Stomach (tissue), 4 donors: ENCODE measurements at regions not wholly inside any gene's neighbourhood (a gene's known extent, or its start where the extent isn't known, plus 50 kb on each side); places are given as distances from the start of the nearest gene placed in this dataset.

ENCODE experiments used
- EP300 ChIP-seq: sonication (generic); formaldehyde crosslinking; IDR thresholded peaks from one replicate; pipeline ENCODE4 v1.6.1; 2017; ENCODE audit warnings: antibody characterized with exemption
- POLR2A ChIP-seq, 4 donors: fragments of 450-650 bp; IDR thresholded peaks; one replicate each; pipeline ENCODE4 v1.6.1; 2016; ENCODE audit warnings: antibody characterized with exemption in 4 of 4, control low read depth in 2 of 4, mild to moderate bottlenecking in 1 of 4, moderate library complexity in 1 of 4
- POLR2AphosphoS5 ChIP-seq, 3 donors: sonication (generic); formaldehyde crosslinking; IDR thresholded peaks; one replicate each; pipeline ENCODE4 v1.6.1; 2016; ENCODE audit warnings: antibody characterized with exemption in 3 of 3
- TF ChIP-seq, protein P1 (sequence below), 7 experiments: fragments of 450-650 bp in 4 of 7; fragments of 200-600 bp in 3 of 7; sonication (generic) in 3 of 7; IDR thresholded peaks; one replicate each; pipeline ENCODE4 v1.5.1; 2016 to 2019; ENCODE audit warnings: antibody characterized with exemption in 7 of 7, control low read depth in 2 of 7, mild to moderate bottlenecking in 1 of 7

DNA sequence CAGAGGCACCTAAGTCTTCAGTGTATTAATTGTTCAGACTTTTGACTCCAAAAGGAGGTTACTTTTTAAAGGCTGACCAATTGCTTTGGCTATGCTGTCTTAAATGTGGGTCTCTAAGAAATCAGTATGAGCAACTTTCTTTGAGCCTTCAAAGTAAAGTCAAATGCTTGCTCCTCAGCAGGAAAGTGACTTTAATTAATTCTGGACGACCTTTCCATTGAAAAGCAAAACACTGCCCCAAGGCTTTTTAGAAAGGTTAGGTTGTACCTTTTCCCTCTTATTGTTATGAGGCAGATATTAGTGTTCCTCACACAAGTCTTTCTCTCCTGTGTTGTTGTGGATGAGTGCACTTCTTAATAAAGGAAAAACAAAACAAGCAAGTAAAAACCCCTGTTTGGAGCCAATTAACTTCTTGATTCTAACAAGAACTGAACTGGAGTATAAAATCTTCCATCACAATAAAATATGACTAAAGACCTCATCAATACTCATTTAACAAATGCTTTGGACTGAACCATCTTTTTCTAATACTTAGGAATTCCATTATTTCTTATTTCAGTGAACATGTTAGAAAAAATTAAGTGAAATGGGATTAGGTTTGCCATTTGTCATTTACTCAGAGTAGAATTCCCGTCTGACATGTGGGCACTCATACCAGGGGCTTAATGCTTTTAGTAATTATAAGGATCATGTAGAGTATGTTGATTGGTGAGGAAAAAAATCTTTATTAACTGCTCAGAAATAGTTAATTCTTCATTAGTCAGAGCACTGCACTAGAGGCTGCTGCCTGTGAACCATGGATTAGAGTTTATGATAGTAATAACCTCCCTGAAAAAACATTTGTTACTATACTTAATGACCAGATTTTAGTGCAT is 159.1 kb upstream of the ZNF608 start:
- TF ChIP-seq, protein P1, sequence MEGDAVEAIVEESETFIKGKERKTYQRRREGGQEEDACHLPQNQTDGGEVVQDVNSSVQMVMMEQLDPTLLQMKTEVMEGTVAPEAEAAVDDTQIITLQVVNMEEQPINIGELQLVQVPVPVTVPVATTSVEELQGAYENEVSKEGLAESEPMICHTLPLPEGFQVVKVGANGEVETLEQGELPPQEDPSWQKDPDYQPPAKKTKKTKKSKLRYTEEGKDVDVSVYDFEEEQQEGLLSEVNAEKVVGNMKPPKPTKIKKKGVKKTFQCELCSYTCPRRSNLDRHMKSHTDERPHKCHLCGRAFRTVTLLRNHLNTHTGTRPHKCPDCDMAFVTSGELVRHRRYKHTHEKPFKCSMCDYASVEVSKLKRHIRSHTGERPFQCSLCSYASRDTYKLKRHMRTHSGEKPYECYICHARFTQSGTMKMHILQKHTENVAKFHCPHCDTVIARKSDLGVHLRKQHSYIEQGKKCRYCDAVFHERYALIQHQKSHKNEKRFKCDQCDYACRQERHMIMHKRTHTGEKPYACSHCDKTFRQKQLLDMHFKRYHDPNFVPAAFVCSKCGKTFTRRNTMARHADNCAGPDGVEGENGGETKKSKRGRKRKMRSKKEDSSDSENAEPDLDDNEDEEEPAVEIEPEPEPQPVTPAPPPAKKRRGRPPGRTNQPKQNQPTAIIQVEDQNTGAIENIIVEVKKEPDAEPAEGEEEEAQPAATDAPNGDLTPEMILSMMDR (IDR thresholded peaks at IDR 0.05), result no peak
- no peak for TF ChIP-seq EP300
- no peak for TF ChIP-seq POLR2A (IDR thresholded peaks at IDR 0.05)
- no peak for TF ChIP-seq POLR2AphosphoS5 (IDR thresholded peaks at IDR 0.05)
